GM18861 (cell line): ENCODE measurements at regions not wholly inside any gene's neighbourhood (a gene's known extent, or its start where the extent isn't known, plus 50 kb on each side); places are given as distances from the start of the nearest gene placed in this dataset.
"Not testable (repeated sequence)": the region's sequence is repeated elsewhere in the genome, so short reads cannot be mapped to it uniquely, and the experiment has no call there.

Source experiments
- ATAC-seq: cut with Tn5 transposase; IDR thresholded peaks from one replicate; pipeline ENCODE4 v1.9.1; 2021; ENCODE audit not compliant: unreplicated experiment

GRCh38 chr6:66258731-66259487 lies 551.9 kb upstream of the EYS start:
- ATAC-seq: not testable (repeated sequence)

GRCh38 chr6:66245231-66245630 lies 538.2 kb upstream of the EYS start:
- ATAC-seq: no peak

GRCh38 chr6:66238851-66239250 lies 531.8 kb upstream of the EYS start:
- ATAC-seq: no peak

- no peak for ATAC-seq
Observed at GRCh38 chr6:66232890-66233289, 525.9 kb upstream of the EYS start.

DNA sequence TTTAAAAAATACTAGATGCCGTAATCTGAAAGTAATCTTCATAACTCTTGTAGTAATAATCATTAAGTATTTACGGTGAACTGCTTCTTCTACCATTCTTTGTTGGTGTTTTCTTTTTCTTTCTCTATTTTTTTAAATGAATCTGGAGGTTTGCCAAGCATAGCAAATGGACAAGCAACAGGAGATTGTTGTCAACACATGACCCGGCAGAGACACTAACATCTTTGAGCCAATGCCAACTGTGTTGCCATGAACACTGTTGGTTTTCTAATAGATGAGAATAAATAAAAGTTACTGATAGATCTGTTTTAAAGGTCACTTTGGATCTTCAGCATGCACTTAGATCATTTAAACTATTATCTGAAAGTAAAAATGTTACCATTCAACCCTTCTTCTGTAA lies 523.6 kb upstream of the EYS start:
- no peak for ATAC-seq

GRCh38 chr6:66226109-66226508 lies 519.1 kb upstream of the EYS start:
- ATAC-seq: no peak

GRCh38 chr6:66210964-66211363 lies 503.9 kb upstream of the EYS start:
- ATAC-seq: no peak

DNA sequence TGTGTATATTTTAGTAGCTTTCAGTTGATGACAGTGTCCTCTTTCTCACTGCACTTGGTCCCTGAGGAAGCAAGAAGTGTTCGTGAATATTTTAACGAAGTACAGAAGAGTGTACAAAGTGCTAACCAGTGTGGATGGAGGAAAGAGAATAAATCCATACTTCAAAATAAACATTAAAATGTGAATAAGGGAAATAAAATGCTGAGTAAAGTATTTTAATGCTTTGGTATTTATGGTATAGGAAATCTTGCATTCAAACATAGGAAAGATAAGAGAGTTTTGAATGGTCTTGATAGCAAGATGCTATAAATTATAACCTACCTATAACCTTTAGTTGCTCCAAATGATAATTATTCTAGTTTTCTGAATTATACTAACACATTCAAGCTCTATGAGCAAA lies 493.4 kb upstream of the EYS start:
- no peak for ATAC-seq

DNA sequence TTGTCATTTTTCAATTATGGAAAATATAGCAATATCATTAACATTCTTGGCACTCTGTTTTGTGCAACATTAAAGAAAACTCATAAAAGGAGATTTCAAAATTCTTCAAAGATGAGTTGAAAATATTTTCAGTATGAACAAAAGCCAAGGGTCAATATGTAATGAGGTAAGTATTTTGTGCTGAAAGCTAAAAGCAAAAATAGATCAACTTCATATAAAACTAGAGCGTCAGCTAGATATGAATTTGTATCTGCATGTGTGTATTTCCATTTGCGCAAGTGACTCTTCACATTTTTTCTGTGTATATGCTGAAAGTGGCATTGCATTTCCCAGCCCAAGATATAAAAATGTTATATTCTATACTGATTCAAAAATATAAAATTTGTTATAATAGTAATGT lies 492.1 kb upstream of the EYS start:
- ATAC-seq: no peak

- ATAC-seq: no peak
Observed at GRCh38 chr6:66198062-66198624, 491.1 kb upstream of the EYS start.

GRCh38 chr6:66190858-66191257 lies 483.8 kb upstream of the EYS start:
- ATAC-seq: no peak

GRCh38 chr6:66189915-66190314 lies 482.9 kb upstream of the EYS start:
- no peak for ATAC-seq

DNA sequence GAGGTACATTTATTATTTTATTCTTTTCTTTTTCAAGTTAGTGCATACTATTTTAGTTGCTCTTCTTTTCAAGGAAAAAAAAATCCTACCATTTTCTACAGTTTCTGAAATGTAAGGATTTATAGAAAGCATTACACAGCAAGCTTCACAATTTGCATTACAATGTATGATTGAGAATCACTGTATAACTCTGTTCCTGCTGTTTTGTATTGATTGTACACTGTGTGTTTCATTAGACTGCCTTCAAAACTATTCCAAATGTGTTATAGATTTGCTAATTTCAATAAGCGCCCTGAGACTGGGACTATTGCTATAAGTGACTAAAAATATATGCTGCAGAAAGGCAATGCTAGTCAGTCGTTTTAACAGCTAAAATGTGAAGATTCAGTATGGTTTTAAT lies 479.7 kb upstream of the EYS start:
- ATAC-seq: no peak

DNA sequence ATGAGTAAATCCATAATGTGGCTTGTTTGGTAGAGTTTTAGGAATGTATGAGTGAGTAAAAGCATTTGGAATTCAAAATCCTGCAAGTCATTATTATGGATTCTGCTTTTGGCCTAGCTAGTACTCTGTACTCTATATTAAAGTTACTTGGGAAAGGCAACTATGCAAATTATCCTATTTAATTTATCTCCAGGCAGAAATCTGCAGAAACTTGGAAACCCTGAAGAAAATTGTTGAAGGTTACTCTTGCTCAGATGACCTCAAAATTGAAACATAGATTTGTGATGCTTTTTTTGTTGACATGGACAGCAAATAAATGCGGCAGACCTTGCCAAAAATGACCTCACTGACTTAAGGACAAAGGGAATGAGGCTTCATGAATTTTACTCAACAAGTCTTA lies 477.1 kb upstream of the EYS start:
- no peak for ATAC-seq

DNA sequence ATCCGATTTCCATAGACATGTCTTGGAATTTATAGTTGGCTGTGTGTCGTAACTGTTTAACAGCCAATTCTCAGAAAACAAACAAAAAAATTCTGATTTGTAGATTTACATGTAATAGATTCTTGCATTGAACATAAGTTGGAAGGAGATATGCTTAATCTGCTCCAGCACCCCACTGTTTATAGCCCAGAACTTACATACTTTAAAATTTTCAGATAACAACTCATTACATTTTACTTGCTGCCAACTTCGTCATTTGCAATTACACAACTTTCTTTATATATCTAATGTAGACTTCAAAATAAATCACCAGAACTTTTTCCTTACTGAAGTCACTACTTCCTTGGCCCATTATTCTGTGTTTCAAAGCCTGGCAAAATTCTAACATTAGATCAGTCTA lies 472.3 kb upstream of the EYS start:
- no peak for ATAC-seq

GRCh38 chr6:66173587-66173986 lies 466.6 kb upstream of the EYS start:
- no peak for ATAC-seq

- not testable (repeated sequence) for ATAC-seq
Observed at GRCh38 chr6:66166713-66167112, 459.7 kb upstream of the EYS start.

DNA sequence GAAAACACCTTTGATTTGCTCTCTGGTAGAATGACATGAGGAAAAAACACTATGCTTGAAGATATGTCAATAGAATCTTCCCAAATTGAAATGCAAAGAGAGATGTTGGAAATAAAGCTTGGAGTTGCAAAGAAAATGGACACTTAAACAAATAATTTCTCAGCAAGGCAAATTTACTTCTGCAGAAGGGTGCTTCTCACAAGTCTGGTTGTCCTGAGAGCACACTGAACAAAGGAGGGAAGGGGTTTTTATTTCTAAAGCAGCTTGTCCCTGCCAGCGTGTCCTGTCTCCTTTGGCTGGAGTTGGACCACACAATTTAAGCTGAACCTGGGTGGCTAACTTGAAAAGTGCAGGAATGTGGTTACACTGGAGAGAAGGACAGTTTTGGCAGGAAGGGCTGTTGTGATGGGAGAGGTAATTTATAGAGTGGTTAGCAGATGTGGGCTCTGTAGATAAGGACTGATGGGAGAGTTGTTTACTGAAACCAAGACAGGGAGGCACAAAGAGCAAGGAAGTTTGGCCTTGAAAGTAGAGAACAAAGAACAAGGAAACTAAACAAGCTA lies 454.6 kb upstream of the EYS start:
- no peak for ATAC-seq

DNA sequence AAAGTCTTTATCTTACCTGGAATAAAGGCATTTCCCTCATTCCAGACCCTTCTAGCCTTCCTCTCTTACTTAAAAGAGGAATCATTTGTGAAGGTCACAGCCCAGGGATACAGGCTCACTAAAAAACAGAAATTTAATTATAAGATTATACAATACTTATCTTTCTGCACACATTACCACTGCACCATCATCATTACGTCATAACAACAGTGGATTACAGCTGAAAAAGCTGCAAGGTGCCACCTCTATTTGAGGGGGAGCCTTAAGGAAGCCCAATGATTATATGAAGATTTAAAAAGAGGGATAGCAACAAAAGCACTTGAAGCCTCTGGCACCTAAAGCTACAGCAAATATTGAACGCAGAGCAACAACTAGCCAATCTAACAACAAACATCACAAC lies 452.9 kb upstream of the EYS start:
- no peak for ATAC-seq

- no peak for ATAC-seq
Observed at GRCh38 chr6:66153247-66153646, 446.2 kb upstream of the EYS start.

GRCh38 chr6:66149132-66149531 lies 442.1 kb upstream of the EYS start:
- ATAC-seq: no peak

DNA sequence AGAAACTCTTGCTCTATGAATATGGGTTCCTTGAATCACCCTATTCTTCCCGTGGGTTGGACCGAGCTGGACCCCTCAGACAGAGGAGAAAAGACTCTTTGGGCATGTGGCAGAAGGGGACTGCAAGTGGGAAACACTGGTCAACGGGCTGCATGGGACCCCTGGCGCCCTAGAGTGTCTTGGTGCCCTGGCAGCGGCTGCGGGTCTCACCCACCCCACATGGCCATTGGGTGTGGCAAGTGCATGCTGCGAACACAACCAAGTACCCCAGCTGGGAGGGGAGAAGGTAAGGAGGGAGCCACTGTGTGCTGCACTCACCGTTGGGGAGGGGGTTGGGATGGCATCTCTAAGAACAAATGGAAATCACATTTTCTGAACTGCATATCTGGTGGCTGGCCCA lies 438.8 kb upstream of the EYS start:
- no peak for ATAC-seq

DNA sequence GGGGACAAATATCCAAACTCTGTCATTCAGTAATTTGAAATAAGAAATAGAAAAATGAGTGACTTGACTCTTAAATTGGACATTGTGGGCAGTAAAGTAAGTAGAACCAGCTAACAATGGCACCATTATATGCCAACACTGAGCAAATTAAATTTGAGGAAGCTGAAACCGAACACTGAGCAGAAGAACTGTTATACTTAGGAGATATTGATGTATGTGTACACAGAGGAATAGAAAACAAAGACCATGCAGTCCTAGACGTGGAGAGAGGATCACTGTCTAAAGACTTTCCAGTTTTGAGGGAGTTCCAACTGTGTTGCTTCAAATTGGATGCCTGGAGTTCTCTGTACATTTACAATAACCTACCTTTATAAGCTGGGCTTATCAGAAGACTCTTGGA lies 427.0 kb upstream of the EYS start:
- ATAC-seq: no peak
